SU-DHL-6 (cell line): ENCODE measurements at regions not wholly inside any gene's neighbourhood (a gene's known extent, or its start where the extent isn't known, plus 50 kb on each side); places are given as distances from the start of the nearest gene placed in this dataset.

Source experiments
- CTCF ChIP-seq: fragments of 200-600 bp; sonication (generic); IDR thresholded peaks from one replicate; pipeline ENCODE4 v1.5.1; 2017; ENCODE audit warnings: antibody characterized with exemption, mild to moderate bottlenecking, low read length, moderate library complexity; ENCODE audit not compliant: insufficient read depth, poor library complexity, severe bottlenecking
- EZH2phosphoT487 ChIP-seq: fragments of 200-600 bp; sonication (generic), shearing (Covaris generic); conservative IDR thresholded peaks from 2 replicates; pipeline ENCODE4 v1.6.1; 2018; ENCODE audit warnings: mild to moderate bottlenecking, antibody characterized with exemption, low read length, moderate library complexity, mixed read lengths

GRCh38 chr15:69562116-69562515, 109.5 kb downstream of the RPLP1 start:
- TF ChIP-seq CTCF: no peak
- TF ChIP-seq EZH2phosphoT487: no peak
